ENCODE measurements at regions not wholly inside any gene's neighbourhood (a gene's known extent, or its start where the extent isn't known, plus 50 kb on each side); places are given as distances from the start of the nearest gene placed in this dataset.

DNA sequence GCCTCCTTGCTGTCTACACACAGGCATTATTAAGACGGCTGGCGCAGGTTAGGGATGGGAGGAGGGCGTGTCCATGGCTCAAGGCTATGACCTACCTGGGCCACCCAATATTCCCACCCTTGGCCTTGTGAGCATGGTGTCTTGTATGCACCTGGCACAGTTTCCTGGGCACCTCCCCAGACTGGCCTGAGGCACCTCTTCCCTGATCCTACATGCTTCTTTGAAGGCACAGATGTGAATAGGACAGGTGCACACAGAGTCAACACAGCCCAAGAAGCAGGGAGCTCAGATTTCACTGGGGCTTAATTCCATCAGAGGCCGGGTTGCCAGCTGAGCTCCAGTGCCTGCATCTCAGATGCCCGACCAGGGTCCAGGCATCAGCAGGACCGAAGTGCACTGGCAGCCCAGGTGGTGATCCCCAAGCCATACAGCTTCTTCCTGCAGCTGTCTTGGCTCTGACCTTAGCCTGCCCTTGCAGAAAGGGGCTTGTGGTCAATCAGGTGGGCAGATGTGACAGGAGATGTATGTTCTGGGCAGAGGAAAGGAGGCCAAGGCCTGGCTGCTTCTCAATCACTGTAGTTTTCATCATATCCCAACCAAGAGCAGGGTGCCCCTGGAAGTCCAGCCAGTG, 287.7 kb downstream of the CLIC5 start:
- no peak overlapping the region for H3K27ac ChIP-seq
- no peak for DNase-seq
- no peaks in the 10 kb centered on the region for H3K36me3 ChIP-seq (replicated peaks)
- H3K4me3 ChIP-seq (ENCODE audit: low read depth, low read length), result no peak overlapping the region
- in situ Hi-C loops (cut with HindIII; ENCODE audit: low pct_ligation_motif_present, low sequenced_read_pairs), result no loop called here
- TF ChIP-seq CTCF (IDR thresholded peaks at IDR 0.05; ENCODE audit: low read depth, low read length, missing control alignments), result no peak
- no peaks in the 10 kb centered on the region for H3K27me3 ChIP-seq (replicated peaks)

DNA sequence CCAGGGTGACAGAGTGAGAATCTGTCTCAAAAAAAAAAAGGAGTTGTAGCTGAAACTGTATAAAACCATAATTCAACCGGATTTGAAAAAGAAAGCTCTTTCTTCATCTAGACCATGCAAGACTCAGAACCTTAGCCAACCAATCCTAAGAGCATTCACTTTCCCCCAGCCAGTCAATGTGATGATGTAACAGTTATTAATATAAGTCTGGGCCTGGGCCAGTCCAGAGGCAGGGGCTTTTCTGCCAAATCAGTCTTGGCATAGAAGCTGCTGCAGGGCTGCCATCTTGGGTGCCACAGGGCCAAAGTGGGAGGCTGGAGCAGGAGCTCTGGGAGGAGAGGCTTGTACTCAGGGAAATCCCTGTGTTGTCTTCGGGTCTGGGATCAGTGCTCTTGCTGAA, 288.4 kb downstream of the CLIC5 start:
- in situ Hi-C loops (cut with HindIII; ENCODE audit: low pct_ligation_motif_present, low sequenced_read_pairs), result no loop called here
- H3K4me3 ChIP-seq (ENCODE audit: low read depth, low read length), result no peak overlapping the region
- no peak for TF ChIP-seq CTCF (IDR thresholded peaks at IDR 0.05; ENCODE audit: low read depth, low read length, missing control alignments)
- no peak for DNase-seq
- no peaks in the 10 kb centered on the region for H3K27me3 ChIP-seq (replicated peaks)
- no peaks in the 10 kb centered on the region for H3K36me3 ChIP-seq (replicated peaks)
- no peak overlapping the region for H3K27ac ChIP-seq

DNA sequence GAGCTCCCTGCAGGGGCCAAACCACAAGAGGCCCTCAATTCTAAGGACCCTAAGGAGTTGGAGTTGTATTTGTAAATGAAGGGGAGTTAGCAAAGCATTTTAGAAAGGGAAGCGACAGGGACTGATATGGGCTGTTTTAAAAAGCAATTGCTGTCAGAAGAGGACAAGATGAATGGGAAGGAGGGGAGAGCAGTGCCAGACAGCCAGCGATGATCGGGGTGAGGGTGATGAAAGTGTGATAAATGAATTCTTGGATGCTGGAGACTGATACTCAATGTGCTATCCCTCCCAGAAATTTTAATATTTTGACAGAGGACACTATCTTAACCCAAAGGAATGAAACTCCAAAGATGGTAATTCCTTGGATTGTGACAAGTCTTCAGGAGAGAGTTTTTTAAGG, 289.2 kb downstream of the CLIC5 start:
- in situ Hi-C loops (cut with HindIII; ENCODE audit: low pct_ligation_motif_present, low sequenced_read_pairs), result no loop called here
- no peak overlapping the region for H3K27ac ChIP-seq

DNA sequence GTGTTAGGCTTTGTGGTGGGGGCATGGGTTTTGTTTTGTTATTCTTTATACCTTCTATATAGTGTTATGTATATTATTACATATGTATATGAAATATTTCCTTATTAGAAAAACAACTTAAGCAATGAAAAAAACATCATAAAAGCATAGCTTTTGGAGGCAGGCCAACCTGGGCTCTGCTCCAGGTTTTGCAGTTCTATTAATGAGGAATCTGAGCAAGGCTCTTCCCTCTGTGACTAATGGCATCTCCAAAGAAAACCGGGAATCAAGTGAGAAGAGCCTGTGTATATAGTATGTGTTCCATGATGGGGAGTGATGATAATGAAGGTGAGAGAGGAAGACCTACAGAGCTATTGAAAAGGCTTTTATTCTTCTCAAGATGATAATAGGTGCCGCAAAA, 291.1 kb downstream of the CLIC5 start:
- DNase-seq, result peak; percentile 74

More for the DNA sequence above, 289.2 kb downstream of the CLIC5 start:
- Histone ChIP-seq H3K36me3 (replicated peaks) (no peaks in the 10 kb centered on the region), H3K4me3 (ENCODE audit: low read depth, low read length) (no peak overlapping the region), H3K27me3 (replicated peaks) (no peaks in the 10 kb centered on the region)
- DNase-seq, result no peak
- TF ChIP-seq CTCF (IDR thresholded peaks at IDR 0.05; ENCODE audit: low read depth, low read length, missing control alignments), result no peak

DNA sequence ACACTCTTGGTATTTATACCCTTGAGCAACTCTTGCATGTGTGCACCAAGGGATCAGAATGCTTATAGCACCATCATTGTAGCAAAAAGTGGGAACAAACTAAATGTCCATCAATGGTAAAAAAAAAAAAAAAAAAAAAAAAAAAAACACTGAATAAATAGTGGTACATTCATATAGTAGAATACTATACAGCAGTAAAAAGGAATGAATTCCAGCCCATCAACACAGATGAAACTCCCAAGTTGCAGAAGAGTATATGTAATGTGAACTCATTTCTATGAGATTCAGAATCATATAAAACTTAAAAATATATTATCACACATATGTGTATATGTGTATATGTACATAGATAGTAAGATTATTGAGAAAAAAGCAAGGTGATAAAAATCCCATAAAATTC, 291.6 kb downstream of the CLIC5 start:
- TF ChIP-seq CTCF (IDR thresholded peaks at IDR 0.05; ENCODE audit: low read depth, low read length, missing control alignments), result no peak
- DNase-seq, result no peak
- in situ Hi-C loops (cut with HindIII; ENCODE audit: low pct_ligation_motif_present, low sequenced_read_pairs), result loop anchor here (25.0 kb wide), 1 partner anchor 287 kb away; no protein-coding TSS in a partner anchor
- Histone ChIP-seq H3K27ac (no peak overlapping the region), H3K27me3 (replicated peaks) (no peaks in the 10 kb centered on the region), H3K36me3 (replicated peaks) (no peaks in the 10 kb centered on the region), H3K4me3 (ENCODE audit: low read depth, low read length) (no peak overlapping the region)

More for the DNA sequence above, 291.1 kb downstream of the CLIC5 start:
- no peak for TF ChIP-seq CTCF (IDR thresholded peaks at IDR 0.05; ENCODE audit: low read depth, low read length, missing control alignments)
- in situ Hi-C loops (cut with HindIII; ENCODE audit: low pct_ligation_motif_present, low sequenced_read_pairs), result loop anchor here (25.0 kb wide), 1 partner anchor 287 kb away; no protein-coding TSS in a partner anchor
- H3K27me3 ChIP-seq (replicated peaks), result no peaks in the 10 kb centered on the region
- no peak overlapping the region for H3K27ac ChIP-seq
- H3K4me3 ChIP-seq (ENCODE audit: low read depth, low read length), result no peak overlapping the region
- no peaks in the 10 kb centered on the region for H3K36me3 ChIP-seq (replicated peaks)

GRCh38 chr6:45722876-45723275, 292.8 kb downstream of the CLIC5 start:
- H3K36me3 ChIP-seq (replicated peaks), result no peaks in the 10 kb centered on the region
- in situ Hi-C loops (cut with HindIII; ENCODE audit: low pct_ligation_motif_present, low sequenced_read_pairs), result loop anchor here (25.0 kb wide), 1 partner anchor 286 kb away; no protein-coding TSS in a partner anchor
- TF ChIP-seq CTCF (IDR thresholded peaks at IDR 0.05; ENCODE audit: low read depth, low read length, missing control alignments), result no peak
- no peak overlapping the region for H3K27ac ChIP-seq
- no peak for DNase-seq
- H3K27me3 ChIP-seq (replicated peaks), result no peaks in the 10 kb centered on the region
- no peak overlapping the region for H3K4me3 ChIP-seq (ENCODE audit: low read depth, low read length)

Data from brain microvascular endothelial cell (primary cell).